WTC11 (cell line): ENCODE measurements at regions not wholly inside any gene's neighbourhood (a gene's known extent, or its start where the extent isn't known, plus 50 kb on each side); places are given as distances from the start of the nearest gene placed in this dataset.

Source experiments
- ATAC-seq: fragments of 200-7000 bp; cut with Tn5 transposase; 2 replicates; pipeline ENCODE4 v1.10.0; 2021; ENCODE audit warnings: mild to moderate bottlenecking, moderate library complexity
- CTCF ChIA-PET: fragments of 300-600 bp; sonication (Branson Sonifier 250); formaldehyde crosslinking; loops from one replicate; lab custom pipeline; 2021; ENCODE audit warnings: antibody characterized with exemption; lab: Charles Lee
- POLR2A ChIA-PET: fragments of 350-600 bp; sonication (Branson Sonifier 250); formaldehyde crosslinking; loops from one replicate; lab custom pipeline; 2021; ENCODE audit warnings: antibody characterized with exemption; lab: Charles Lee
- DNase-seq: peaks from one replicate; pipeline ENCODE4 v3.0.0; 2021; ENCODE audit warnings: low spot score
- H3K27ac Mint-ChIP-seq: 2 replicates; pipeline ENCODE4 v1.8.0; 2021; ENCODE audit warnings: mixed read lengths
- H3K27me3 Mint-ChIP-seq: 2 replicates; pipeline ENCODE4 v1.8.0; 2021; ENCODE audit warnings: low read depth, mild to moderate bottlenecking, moderate library complexity, mixed read lengths
- H3K36me3 Mint-ChIP-seq: 2 replicates; pipeline ENCODE4 v1.8.0; 2021; ENCODE audit warnings: mixed read lengths
- H3K4me1 Mint-ChIP-seq: 2 replicates; pipeline ENCODE4 v1.8.0; 2022; ENCODE audit warnings: mixed read lengths
- H3K4me3 Mint-ChIP-seq: 2 replicates; pipeline ENCODE4 v1.8.0; 2021; ENCODE audit warnings: mild to moderate bottlenecking, moderate library complexity, mixed read lengths
- H3K9me3 Mint-ChIP-seq: 2 replicates; pipeline ENCODE4 v1.8.0; 2021; ENCODE audit warnings: mixed read lengths
- ATF1 ChIP-seq: sonication (generic); formaldehyde crosslinking; IDR thresholded peaks from 2 replicates; pipeline ENCODE4 v1.8.1; 2023; ENCODE audit warnings: mild to moderate bottlenecking, moderate library complexity, missing genetic modification reagents
- CREB1 ChIP-seq: sonication (generic); formaldehyde crosslinking; IDR thresholded peaks from 2 replicates; pipeline ENCODE4 v1.8.0; 2023; ENCODE audit warnings: mild to moderate bottlenecking, missing genetic modification reagents
- CREM ChIP-seq: sonication (generic); formaldehyde crosslinking; IDR thresholded peaks from 2 replicates; pipeline ENCODE4 v1.8.1; 2022; ENCODE audit warnings: mild to moderate bottlenecking, missing genetic modification reagents, moderate library complexity
- GABPB1 ChIP-seq: sonication (generic); formaldehyde crosslinking; IDR thresholded peaks from 2 replicates; pipeline ENCODE4 v1.8.1; 2023; ENCODE audit warnings: mild to moderate bottlenecking, missing genetic modification reagents
- IRF2 ChIP-seq: sonication (generic); formaldehyde crosslinking; IDR thresholded peaks from 2 replicates; pipeline ENCODE4 v1.8.0; 2022; ENCODE audit warnings: low read depth, missing genetic modification reagents, borderline replicate concordance
- JAZF1 ChIP-seq: fragments of 250-450 bp; sonication (Bioruptor Pico); IDR thresholded peaks from 2 replicates; pipeline ENCODE4 v1.9.0; 2021; ENCODE audit warnings: moderate library complexity, mild to moderate bottlenecking, inconsistent platforms
- NFATC4 ChIP-seq: fragments of 250-450 bp; sonication (Bioruptor Pico); IDR thresholded peaks from 2 replicates; pipeline ENCODE4 v1.9.0; 2021; ENCODE audit warnings: mild to moderate bottlenecking
- NFE2L1 ChIP-seq: sonication (generic); formaldehyde crosslinking; IDR thresholded peaks from 2 replicates; pipeline ENCODE4 v1.8.1; 2023; ENCODE audit warnings: missing genetic modification reagents
- PRRX2 ChIP-seq: fragments of 250-450 bp; sonication (Bioruptor Pico); IDR thresholded peaks from 2 replicates; pipeline ENCODE4 v1.8.0; 2021; ENCODE audit warnings: mild to moderate bottlenecking
- SMAD4 ChIP-seq: sonication (generic); formaldehyde crosslinking; IDR thresholded peaks from 2 replicates; pipeline ENCODE4 v1.8.0; 2022; ENCODE audit warnings: mild to moderate bottlenecking, missing genetic modification reagents
- SOX15 ChIP-seq: fragments of 250-450 bp; sonication (Bioruptor Pico); IDR thresholded peaks from 2 replicates; pipeline ENCODE4 v1.9.0; 2021; ENCODE audit warnings: mild to moderate bottlenecking
- TP53 ChIP-seq: sonication (generic); formaldehyde crosslinking; IDR thresholded peaks from 2 replicates; pipeline ENCODE4 v1.8.1; 2023; ENCODE audit warnings: mild to moderate bottlenecking, missing genetic modification reagents
- ZBTB21 ChIP-seq: sonication (generic); formaldehyde crosslinking; IDR thresholded peaks from 2 replicates; pipeline ENCODE4 v1.8.1; 2023; ENCODE audit warnings: mild to moderate bottlenecking, missing genetic modification reagents, borderline replicate concordance
- ZNF232 ChIP-seq: sonication (generic); formaldehyde crosslinking; IDR thresholded peaks from 2 replicates; pipeline ENCODE4 v1.8.0; 2022; ENCODE audit warnings: mild to moderate bottlenecking, missing genetic modification reagents
- TF ChIP-seq, protein P1 (sequence below): fragments of 250-450 bp; sonication (Bioruptor Pico); conservative IDR thresholded peaks from 2 replicates; pipeline ENCODE4 v1.9.0; 2021; ENCODE audit warnings: mild to moderate bottlenecking
- TF ChIP-seq, protein P2 (sequence below): sonication (generic); formaldehyde crosslinking; conservative IDR thresholded peaks from 2 replicates; pipeline ENCODE4 v1.8.1; 2022; ENCODE audit warnings: mild to moderate bottlenecking, missing genetic modification reagents
- TF ChIP-seq, protein P3 (sequence below): sonication (generic); formaldehyde crosslinking; IDR thresholded peaks from 2 replicates; pipeline ENCODE4 v1.8.1; 2023; ENCODE audit warnings: mild to moderate bottlenecking, missing genetic modification reagents, borderline replicate concordance
- TF ChIP-seq, protein P4 (sequence below): sonication (generic); formaldehyde crosslinking; IDR thresholded peaks from 2 replicates; pipeline ENCODE4 v1.8.1; 2023; ENCODE audit warnings: mild to moderate bottlenecking, missing genetic modification reagents, moderate library complexity
- TF ChIP-seq, protein P5 (sequence below): sonication (generic); formaldehyde crosslinking; IDR thresholded peaks from 2 replicates; pipeline ENCODE4 v1.8.1; 2022; ENCODE audit warnings: mild to moderate bottlenecking, moderate library complexity, missing genetic modification reagents
- TF ChIP-seq, protein P6 (sequence below): sonication (generic); formaldehyde crosslinking; IDR thresholded peaks from 2 replicates; pipeline ENCODE4 v1.8.1; 2022; ENCODE audit warnings: mild to moderate bottlenecking, missing genetic modification reagents, moderate library complexity, borderline replicate concordance
- TF ChIP-seq, protein P7 (sequence below): sonication (generic); formaldehyde crosslinking; IDR thresholded peaks from 2 replicates; pipeline ENCODE4 v1.8.1; 2023; ENCODE audit warnings: mild to moderate bottlenecking, missing genetic modification reagents
- TF ChIP-seq, protein P8 (sequence below): sonication (generic); formaldehyde crosslinking; IDR thresholded peaks from 2 replicates; pipeline ENCODE4 v1.8.0; 2022; ENCODE audit warnings: mild to moderate bottlenecking, missing genetic modification reagents

DNA sequence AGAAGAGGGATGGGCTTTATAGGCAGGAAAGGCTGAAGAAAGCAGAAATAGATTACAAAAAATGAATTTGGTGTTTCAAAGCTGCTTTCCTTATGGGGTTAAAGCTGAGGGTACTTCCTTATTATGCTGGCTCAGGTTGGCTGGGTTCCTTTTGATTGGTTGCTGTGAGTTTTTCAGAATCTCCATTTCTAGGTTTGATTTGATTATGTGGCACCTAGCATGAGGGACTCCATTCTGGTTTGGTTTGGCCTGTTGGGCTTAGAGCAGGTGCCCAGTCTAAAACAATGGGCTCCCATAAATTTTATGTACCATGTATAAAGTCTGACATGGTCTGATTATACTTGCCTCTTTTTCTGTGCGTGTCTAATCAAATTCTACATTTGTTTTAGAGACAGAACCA lies 362.7 kb downstream of the CXCL12 start:
- TF ChIP-seq, protein P1, sequence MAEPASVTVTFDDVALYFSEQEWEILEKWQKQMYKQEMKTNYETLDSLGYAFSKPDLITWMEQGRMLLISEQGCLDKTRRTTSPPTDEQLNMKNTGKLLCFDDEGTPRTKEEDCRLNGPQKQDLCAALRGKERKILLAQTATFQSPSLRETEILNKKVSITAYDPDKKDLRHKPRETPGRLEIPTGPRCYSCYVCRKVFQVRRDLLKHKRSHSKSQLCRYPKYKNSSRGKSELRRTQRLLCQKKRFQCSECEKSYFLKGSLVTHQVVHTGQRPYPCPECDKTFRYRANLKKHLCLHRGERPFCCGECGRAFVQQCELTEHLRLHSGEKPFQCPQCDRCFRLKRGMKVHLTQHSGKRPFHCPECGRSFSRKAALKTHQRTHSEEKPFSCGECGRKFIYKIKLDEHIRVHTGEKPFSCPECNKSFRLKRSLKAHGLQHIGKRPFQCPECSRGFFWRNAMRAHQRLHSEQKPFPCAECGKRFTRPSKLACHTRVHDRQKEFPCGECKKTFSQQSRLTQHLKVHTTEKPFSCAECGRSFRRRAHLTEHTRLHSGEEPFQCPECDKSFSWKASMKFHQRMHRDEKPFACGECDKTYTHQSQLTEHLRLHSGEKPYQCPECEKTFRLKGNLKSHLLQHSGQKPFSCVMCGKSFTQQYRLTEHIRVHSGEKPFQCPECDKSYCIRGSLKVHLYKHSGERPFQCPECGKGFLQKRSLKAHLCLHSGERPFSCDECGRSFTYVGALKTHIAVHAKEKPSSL (CRISPR knock-in tag): no peak
- no peak for TF ChIP-seq PRRX2 (CRISPR knock-in tag)
- TF ChIP-seq ATF1 (CRISPR knock-in tag): no peak
- TF ChIP-seq, protein P2, sequence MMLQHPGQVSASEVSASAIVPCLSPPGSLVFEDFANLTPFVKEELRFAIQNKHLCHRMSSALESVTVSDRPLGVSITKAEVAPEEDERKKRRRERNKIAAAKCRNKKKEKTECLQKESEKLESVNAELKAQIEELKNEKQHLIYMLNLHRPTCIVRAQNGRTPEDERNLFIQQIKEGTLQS: no peak
- no peak for TF ChIP-seq JAZF1
- no peak for TF ChIP-seq GABPB1 (CRISPR knock-in tag)
- TF ChIP-seq, protein P3, sequence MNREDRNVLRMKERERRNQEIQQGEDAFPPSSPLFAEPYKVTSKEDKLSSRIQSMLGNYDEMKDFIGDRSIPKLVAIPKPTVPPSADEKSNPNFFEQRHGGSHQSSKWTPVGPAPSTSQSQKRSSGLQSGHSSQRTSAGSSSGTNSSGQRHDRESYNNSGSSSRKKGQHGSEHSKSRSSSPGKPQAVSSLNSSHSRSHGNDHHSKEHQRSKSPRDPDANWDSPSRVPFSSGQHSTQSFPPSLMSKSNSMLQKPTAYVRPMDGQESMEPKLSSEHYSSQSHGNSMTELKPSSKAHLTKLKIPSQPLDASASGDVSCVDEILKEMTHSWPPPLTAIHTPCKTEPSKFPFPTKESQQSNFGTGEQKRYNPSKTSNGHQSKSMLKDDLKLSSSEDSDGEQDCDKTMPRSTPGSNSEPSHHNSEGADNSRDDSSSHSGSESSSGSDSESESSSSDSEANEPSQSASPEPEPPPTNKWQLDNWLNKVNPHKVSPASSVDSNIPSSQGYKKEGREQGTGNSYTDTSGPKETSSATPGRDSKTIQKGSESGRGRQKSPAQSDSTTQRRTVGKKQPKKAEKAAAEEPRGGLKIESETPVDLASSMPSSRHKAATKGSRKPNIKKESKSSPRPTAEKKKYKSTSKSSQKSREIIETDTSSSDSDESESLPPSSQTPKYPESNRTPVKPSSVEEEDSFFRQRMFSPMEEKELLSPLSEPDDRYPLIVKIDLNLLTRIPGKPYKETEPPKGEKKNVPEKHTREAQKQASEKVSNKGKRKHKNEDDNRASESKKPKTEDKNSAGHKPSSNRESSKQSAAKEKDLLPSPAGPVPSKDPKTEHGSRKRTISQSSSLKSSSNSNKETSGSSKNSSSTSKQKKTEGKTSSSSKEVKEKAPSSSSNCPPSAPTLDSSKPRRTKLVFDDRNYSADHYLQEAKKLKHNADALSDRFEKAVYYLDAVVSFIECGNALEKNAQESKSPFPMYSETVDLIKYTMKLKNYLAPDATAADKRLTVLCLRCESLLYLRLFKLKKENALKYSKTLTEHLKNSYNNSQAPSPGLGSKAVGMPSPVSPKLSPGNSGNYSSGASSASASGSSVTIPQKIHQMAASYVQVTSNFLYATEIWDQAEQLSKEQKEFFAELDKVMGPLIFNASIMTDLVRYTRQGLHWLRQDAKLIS (CRISPR knock-in tag): no peak
- TF ChIP-seq, protein P4, sequence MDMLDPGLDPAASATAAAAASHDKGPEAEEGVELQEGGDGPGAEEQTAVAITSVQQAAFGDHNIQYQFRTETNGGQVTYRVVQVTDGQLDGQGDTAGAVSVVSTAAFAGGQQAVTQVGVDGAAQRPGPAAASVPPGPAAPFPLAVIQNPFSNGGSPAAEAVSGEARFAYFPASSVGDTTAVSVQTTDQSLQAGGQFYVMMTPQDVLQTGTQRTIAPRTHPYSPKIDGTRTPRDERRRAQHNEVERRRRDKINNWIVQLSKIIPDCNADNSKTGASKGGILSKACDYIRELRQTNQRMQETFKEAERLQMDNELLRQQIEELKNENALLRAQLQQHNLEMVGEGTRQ: no peak
- TF ChIP-seq IRF2 (CRISPR knock-in tag): no peak
- no peak for TF ChIP-seq NFE2L1 (CRISPR knock-in tag)
- no peak for TF ChIP-seq CREB1 (CRISPR knock-in tag)
- TF ChIP-seq NFATC4: no peak
- no peak for TF ChIP-seq CREM (CRISPR knock-in tag)
- TF ChIP-seq ZNF232 (CRISPR knock-in tag): no peak
- TF ChIP-seq ZBTB21 (CRISPR knock-in tag): no peak
- ATAC-seq (no peak), DNase-seq (no peak)
- no peak overlapping the region for H3K27ac Mint-ChIP-seq
- POLR2A ChIA-PET: no interaction called here
- CTCF ChIA-PET: no interaction called here
- 0 out of 2 replicates have a peak, but pooled peaks cover 4% of the 10 kb centered on the region for H3K36me3 Mint-ChIP-seq
- H3K4me1 Mint-ChIP-seq: peaks cover 15% of the 10 kb centered on the region
- H3K9me3 Mint-ChIP-seq: peaks cover 26% of the 10 kb centered on the region
- peaks cover 3% of the 10 kb centered on the region; the same call in 1 of the 2 replicates for H3K27me3 Mint-ChIP-seq
- no peak overlapping the region for H3K4me3 Mint-ChIP-seq

DNA sequence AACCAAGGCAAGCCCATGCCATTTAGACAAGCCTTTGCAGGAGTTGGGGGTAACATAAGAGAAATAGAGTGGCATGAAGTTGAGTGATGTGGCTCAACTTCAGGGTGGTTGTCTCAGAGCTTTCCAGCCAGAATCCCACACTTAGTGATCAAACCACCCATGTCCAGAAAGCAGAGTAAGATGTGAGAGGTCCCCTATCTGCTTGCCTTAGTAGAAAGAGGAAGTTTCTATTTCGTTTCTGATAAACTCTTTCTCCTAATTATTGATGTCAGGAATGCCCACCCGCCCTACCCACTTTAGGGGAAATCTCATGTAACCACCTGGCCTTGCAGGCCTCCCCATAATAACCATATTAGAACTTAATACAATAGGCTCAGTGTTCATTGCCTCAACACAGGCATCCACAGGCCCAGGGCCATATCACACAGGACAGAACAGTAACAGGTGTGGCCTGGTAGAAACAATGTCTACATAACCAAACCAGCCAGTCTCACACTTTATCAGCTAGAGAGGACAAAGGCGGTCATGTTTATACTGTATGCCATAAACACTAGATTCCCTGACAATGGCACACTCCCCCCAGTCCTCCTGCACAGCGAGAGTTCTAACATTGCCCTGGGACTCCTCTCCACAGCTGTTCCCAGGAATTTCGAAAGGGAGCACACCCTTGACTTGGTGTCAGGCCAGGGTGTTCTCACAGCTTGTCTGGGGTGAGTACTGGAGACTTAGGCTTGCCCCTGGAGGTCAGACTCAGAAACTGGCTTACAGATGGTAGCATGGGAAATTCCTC lies 364.4 kb downstream of the CXCL12 start:
- Mint-ChIP-seq H3K27me3 (peaks cover 3% of the 10 kb centered on the region; the same call in 1 of the 2 replicates), H3K4me3 (no peak overlapping the region), H3K36me3 (0 out of 2 replicates have a peak, but pooled peaks cover 4% of the 10 kb centered on the region), H3K27ac (no peak overlapping the region), H3K4me1 (peaks cover 8% of the 10 kb centered on the region; the same call in 1 of the 2 replicates), H3K9me3 (peaks cover 26% of the 10 kb centered on the region)
- ATAC-seq (no peak), DNase-seq (no peak)
- ChIA-PET CTCF (no interaction called here), POLR2A (no interaction called here)
- TF ChIP-seq SMAD4 (CRISPR knock-in tag) (no peak), TP53 (CRISPR knock-in tag) (no peak), SOX15 (CRISPR knock-in tag) (no peak), ATF1 (CRISPR knock-in tag) (no peak)
- TF ChIP-seq, protein P5, sequence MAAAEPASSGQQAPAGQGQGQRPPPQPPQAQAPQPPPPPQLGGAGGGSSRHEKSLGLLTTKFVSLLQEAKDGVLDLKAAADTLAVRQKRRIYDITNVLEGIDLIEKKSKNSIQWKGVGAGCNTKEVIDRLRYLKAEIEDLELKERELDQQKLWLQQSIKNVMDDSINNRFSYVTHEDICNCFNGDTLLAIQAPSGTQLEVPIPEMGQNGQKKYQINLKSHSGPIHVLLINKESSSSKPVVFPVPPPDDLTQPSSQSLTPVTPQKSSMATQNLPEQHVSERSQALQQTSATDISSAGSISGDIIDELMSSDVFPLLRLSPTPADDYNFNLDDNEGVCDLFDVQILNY (CRISPR knock-in tag): no peak
- TF ChIP-seq, protein P6, sequence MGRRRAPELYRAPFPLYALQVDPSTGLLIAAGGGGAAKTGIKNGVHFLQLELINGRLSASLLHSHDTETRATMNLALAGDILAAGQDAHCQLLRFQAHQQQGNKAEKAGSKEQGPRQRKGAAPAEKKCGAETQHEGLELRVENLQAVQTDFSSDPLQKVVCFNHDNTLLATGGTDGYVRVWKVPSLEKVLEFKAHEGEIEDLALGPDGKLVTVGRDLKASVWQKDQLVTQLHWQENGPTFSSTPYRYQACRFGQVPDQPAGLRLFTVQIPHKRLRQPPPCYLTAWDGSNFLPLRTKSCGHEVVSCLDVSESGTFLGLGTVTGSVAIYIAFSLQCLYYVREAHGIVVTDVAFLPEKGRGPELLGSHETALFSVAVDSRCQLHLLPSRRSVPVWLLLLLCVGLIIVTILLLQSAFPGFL: no peak
- TF ChIP-seq, protein P7, sequence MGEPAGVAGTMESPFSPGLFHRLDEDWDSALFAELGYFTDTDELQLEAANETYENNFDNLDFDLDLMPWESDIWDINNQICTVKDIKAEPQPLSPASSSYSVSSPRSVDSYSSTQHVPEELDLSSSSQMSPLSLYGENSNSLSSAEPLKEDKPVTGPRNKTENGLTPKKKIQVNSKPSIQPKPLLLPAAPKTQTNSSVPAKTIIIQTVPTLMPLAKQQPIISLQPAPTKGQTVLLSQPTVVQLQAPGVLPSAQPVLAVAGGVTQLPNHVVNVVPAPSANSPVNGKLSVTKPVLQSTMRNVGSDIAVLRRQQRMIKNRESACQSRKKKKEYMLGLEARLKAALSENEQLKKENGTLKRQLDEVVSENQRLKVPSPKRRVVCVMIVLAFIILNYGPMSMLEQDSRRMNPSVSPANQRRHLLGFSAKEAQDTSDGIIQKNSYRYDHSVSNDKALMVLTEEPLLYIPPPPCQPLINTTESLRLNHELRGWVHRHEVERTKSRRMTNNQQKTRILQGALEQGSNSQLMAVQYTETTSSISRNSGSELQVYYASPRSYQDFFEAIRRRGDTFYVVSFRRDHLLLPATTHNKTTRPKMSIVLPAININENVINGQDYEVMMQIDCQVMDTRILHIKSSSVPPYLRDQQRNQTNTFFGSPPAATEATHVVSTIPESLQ (CRISPR knock-in tag): no peak
- TF ChIP-seq, protein P8, sequence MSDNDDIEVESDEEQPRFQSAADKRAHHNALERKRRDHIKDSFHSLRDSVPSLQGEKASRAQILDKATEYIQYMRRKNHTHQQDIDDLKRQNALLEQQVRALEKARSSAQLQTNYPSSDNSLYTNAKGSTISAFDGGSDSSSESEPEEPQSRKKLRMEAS: no peak
